Thyroid gland (tissue), 4 donors: ENCODE measurements at regions not wholly inside any gene's neighbourhood (a gene's known extent, or its start where the extent isn't known, plus 50 kb on each side); places are given as distances from the start of the nearest gene placed in this dataset.

ENCODE experiments used
- DNase-seq, 2 donors: peaks; one replicate each; pipeline ENCODE4 v3.0.0-alpha.2; 2019
- H3K27ac ChIP-seq, 3 donors: fragments of 200-600 bp; sonication (generic); 1 replicate in 2 of 3; 2 replicates in 1 of 3; pipeline ENCODE4 v1.5.1; 2016 to 2019; ENCODE audit warnings: mild to moderate bottlenecking in 1 of 3, moderate library complexity in 1 of 3
- H3K27me3 ChIP-seq: fragments of 200-600 bp; sonication (generic); one replicate; pipeline ENCODE4 v1.5.1; 2019
- H3K36me3 ChIP-seq, 2 donors: fragments of 200-600 bp; sonication (generic); one replicate each; pipeline ENCODE4 v1.5.1; 2016 to 2019
- H3K4me1 ChIP-seq, 2 donors: fragments of 200-600 bp; sonication (generic); one replicate each; pipeline ENCODE4 v1.5.1; 2017 to 2019
- H3K4me3 ChIP-seq, 3 donors: fragments of 200-600 bp; sonication (generic); replicated peaks in 1 of 3; 1 replicate in 2 of 3; 2 replicates in 1 of 3; pipeline ENCODE4 v1.5.1; 2016; ENCODE audit warnings: mild to moderate bottlenecking in 1 of 3
- H3K9me3 ChIP-seq: fragments of 200-600 bp; sonication (generic); one replicate; pipeline ENCODE4 v1.5.1; 2017
- POLR2A ChIP-seq, 2 donors: fragments of 450-650 bp; IDR thresholded peaks; one replicate each; pipeline ENCODE4 v1.6.1; 2017; ENCODE audit warnings: antibody characterized with exemption in 2 of 2, mild to moderate bottlenecking in 2 of 2, moderate library complexity in 1 of 2
- WGBS, 2 donors: methylation state at CpG; one replicate each; pipeline ENCODE4 v1.1.5; 2017; 5-methylcytosine and 5-hydroxymethylcytosine counted together
- intact Hi-C: fragments of 100-400 bp; cut with DNase I; formaldehyde crosslinking; loops from one replicate; pipeline ENCODE4 v1.15.1; 2023
- TF ChIP-seq, protein P1 (sequence below), 6 experiments: fragments of 200-600 bp in 3 of 6; fragments of 450-650 bp in 3 of 6; sonication (generic) in 3 of 6; IDR thresholded peaks; one replicate each; pipeline ENCODE4 v1.5.1; 2016 to 2019; ENCODE audit warnings: antibody characterized with exemption in 6 of 6, mild to moderate bottlenecking in 2 of 6, inconsistent platforms in 1 of 6, moderate library complexity in 1 of 6

DNA sequence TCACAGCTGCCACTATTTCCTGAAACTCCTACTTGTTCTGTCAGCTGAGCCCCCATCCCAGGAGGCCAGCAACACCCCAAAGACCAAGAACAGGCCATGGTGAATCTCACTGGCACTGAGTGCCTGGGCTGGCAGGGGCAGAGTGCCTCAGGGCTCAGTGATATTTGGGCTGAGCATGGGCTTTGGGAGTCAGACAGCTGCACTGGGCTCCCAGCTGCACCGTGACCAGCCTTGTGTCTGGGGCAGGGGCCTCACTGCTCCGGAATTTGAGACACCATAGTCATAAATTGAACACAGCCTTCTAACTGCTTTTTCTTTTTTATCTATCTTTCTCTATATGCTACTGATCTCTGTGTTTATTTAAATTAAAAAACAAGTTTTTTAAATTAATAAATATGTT lies 1744.2 kb downstream of the TP53TG3F start:
- no peak overlapping the region for H3K4me3 ChIP-seq
- H3K9me3 ChIP-seq = no peaks in the 10 kb centered on the region
- intact Hi-C loops = no loop called here
- no peak for DNase-seq
- no peaks in the 10 kb centered on the region for H3K4me1 ChIP-seq
- no peak overlapping the region for H3K27ac ChIP-seq
- no peaks in the 10 kb centered on the region for H3K27me3 ChIP-seq
- 62 to 70% methylated on average over 2 of the region's 2 CpGs for WGBS, 2 donors
- H3K36me3 ChIP-seq = no peaks in the 10 kb centered on the region
- no peak for TF ChIP-seq POLR2A (IDR thresholded peaks at IDR 0.05)
- TF ChIP-seq, protein P1, sequence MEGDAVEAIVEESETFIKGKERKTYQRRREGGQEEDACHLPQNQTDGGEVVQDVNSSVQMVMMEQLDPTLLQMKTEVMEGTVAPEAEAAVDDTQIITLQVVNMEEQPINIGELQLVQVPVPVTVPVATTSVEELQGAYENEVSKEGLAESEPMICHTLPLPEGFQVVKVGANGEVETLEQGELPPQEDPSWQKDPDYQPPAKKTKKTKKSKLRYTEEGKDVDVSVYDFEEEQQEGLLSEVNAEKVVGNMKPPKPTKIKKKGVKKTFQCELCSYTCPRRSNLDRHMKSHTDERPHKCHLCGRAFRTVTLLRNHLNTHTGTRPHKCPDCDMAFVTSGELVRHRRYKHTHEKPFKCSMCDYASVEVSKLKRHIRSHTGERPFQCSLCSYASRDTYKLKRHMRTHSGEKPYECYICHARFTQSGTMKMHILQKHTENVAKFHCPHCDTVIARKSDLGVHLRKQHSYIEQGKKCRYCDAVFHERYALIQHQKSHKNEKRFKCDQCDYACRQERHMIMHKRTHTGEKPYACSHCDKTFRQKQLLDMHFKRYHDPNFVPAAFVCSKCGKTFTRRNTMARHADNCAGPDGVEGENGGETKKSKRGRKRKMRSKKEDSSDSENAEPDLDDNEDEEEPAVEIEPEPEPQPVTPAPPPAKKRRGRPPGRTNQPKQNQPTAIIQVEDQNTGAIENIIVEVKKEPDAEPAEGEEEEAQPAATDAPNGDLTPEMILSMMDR (IDR thresholded peaks at IDR 0.05) = no peak

DNA sequence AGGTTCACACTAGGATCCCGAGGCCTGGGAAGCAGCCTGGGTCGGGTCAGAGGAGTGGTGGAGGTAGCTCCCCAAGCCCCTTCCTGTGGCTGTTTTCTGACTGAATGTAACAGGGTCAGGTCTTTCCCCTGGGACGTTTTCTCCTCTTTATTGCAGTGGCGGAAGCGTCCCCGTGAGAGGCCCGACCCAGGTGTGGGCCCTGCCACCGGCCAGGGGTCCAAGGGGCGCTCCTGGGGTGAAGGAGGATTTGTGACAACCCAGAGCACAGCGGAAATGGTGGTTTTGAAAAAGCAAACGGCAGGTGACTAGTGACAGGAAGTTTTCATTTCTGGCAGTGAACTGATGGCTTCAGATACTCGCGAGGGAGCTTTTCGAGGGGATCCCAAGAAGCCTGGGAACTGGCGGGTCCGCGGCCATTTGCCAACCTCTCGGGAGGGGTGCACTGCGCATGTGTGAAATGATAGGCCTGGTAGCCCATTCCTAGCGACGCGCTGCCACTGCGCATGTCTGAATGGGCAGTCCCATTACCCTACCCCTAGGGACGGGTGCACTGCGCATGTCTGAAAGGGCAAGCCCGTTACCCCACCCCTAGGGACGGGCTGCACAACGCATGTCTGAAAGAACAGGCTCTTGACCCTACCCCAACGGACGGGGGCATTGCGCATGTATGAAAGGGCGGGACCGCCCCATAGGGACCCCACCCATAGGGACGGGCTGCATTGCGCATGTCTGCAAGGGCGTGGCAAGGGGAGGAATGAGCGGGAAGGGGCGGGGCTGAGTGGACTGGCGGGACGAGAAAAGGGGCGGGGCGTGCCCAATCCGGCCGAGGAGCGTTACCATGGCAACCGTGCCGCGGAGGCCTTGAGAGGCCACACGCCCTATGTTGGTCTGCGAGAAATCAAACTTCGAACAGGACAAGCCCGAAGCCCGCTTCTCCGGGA lies 1747.9 kb downstream of the TP53TG3F start:
- DNase-seq = no peak
- intact Hi-C loops = no loop called here
- TF ChIP-seq POLR2A (IDR thresholded peaks at IDR 0.05) = no peak
- TF ChIP-seq, protein P1 (IDR thresholded peaks at IDR 0.05) = no peak
- no peak overlapping the region for H3K4me3 ChIP-seq
- no peaks in the 10 kb centered on the region for H3K4me1 ChIP-seq
- no peaks in the 10 kb centered on the region for H3K36me3 ChIP-seq
- WGBS, 2 donors = 53 to 63% methylated on average over 47 to 51 of the region's 54 CpGs
- no peak overlapping the region for H3K27ac ChIP-seq
- H3K27me3 ChIP-seq = no peaks in the 10 kb centered on the region
- H3K9me3 ChIP-seq = no peaks in the 10 kb centered on the region

DNA sequence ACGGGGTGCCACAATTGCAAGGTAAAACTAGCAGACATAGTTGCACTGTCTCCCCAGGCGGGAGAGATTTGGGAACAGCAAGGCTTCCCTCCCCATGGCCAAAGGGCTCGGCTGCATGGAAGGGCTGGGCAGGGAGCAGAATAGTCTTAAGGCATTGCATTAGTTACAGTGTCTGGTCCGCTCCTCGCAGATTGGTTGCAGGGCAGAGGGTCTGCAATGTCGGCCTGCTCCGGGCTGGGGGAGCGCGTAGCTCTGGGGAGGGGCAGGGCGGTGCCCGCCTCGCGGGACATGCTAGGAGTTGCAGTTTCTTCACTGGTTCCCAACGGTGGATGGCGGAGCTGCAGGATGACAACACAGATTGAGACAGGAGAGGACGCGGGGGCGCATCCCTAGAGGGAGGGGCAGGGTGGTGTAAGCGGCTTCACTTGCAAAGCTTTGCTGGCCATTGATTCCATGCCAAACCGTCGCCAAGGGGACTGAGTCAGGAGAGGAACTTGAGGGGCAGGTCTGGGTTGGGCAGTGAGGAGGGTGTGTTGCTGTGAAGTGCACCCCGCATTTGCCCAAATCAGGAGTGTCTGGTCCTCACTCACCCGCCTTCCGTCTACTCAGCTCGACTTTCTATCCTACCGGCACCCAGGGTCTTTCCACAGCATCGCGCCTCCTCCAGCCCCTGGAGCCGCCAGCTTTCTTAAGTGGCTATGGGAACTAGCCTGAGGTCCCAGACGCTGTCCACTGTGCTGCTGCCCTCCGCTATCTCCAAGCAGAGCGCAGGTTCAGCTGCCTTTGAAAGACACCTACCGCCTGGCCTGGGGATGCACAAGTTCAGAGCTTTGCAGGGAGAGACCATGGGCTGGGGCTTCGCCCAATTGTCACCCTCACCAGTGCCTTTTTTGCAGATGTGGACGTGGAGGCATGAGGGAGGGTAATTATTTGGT lies 1748.9 kb downstream of the TP53TG3F start:
- Histone ChIP-seq H3K4me1 (no peaks in the 10 kb centered on the region), H3K27ac (no peak overlapping the region), H3K36me3 (no peaks in the 10 kb centered on the region), H3K9me3 (no peaks in the 10 kb centered on the region), H3K4me3 (no peak overlapping the region), H3K27me3 (no peaks in the 10 kb centered on the region)
- intact Hi-C loops = no loop called here
- no peak for DNase-seq
- TF ChIP-seq POLR2A (IDR thresholded peaks at IDR 0.05) = no peak
- TF ChIP-seq, protein P1 (IDR thresholded peaks at IDR 0.05) = no peak
- 59 to 69% methylated on average over 31 to 33 of the region's 35 CpGs for WGBS, 2 donors

DNA sequence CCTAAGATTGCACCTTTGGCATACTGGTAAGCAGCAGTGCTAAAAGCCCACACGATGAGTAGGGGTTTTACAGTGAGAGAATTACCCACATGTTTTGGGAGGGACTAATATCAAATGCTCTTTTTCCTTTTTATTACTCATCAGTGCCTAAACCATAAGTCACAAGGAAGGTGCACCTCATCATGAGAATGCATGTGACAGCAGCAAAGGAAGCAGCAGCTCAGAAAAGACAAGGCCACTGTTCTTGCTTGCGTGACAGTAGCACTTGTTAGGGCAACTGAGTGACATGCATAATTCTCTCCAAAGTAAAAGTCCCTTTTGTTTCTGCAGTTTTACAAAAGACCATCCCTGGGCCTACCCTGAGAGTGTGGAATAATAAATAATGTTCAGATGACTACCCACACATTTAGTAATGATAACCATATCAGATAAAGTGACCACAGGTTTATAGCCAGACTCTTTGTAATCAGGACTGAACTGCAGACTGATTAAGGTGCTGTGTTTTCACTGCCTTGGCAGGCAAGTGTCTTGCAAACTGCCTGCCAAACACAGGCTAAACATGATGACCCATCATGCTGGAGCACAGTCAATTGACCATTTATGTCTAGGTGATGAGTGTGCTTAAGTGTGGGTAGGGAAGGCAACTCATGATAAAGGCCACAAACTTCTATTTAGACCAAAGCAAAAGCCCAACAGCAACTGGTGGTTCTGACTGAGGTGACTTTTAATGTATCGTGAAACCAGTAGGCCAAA lies 1751.4 kb downstream of the TP53TG3F start:
- Histone ChIP-seq H3K36me3 (no peaks in the 10 kb centered on the region), H3K27me3 (no peaks in the 10 kb centered on the region), H3K4me3 (no peak overlapping the region), H3K4me1 (no peaks in the 10 kb centered on the region), H3K27ac (no peak overlapping the region), H3K9me3 (no peaks in the 10 kb centered on the region)
- WGBS, 2 donors = 60 to 65% methylated on average over 3 of the region's 3 CpGs
- no peak for DNase-seq
- TF ChIP-seq, protein P1 (IDR thresholded peaks at IDR 0.05) = no peak
- TF ChIP-seq POLR2A (IDR thresholded peaks at IDR 0.05) = no peak
- intact Hi-C loops = no loop called here
